H1 (cell line): ENCODE measurements at regions not wholly inside any gene's neighbourhood (a gene's known extent, or its start where the extent isn't known, plus 50 kb on each side); places are given as distances from the start of the nearest gene placed in this dataset.

Source experiments
- CTCF ChIA-PET: fragments of 300-600 bp; sonication (Branson Sonifier 250); formaldehyde crosslinking; loops from one replicate; lab custom pipeline; 2021; ENCODE audit not compliant: partially characterized antibody; lab: Charles Lee
- POLR2A ChIA-PET: fragments of 300-600 bp; sonication (Branson Sonifier 250); formaldehyde crosslinking; loops from one replicate; lab custom pipeline; 2021; ENCODE audit warnings: inconsistent platforms; ENCODE audit not compliant: partially characterized antibody; lab: Charles Lee
- DNase-seq, 2 experiments: peaks; one replicate each; pipeline versions ENCODE4 v3.0.0 to v3.0.0-alpha.2; 2010 to 2022; ENCODE audit warnings: low spot score in 2 of 2, low read depth in 1 of 2, mixed read lengths in 1 of 2
- FAIRE-seq: peaks from 2 replicates; lab custom pipeline; 2011; peaks lifted over from hg19 to GRCh38; lab: Jason Lieb, UNC
- H2AFZ ChIP-seq: 2 replicates; pipeline ENCODE4 v1.8.1; 2012; ENCODE audit warnings: low read length, inconsistent platforms
- H2AK5ac ChIP-seq: 2 replicates; pipeline ENCODE4 v1.6.1; 2013; ENCODE audit warnings: low read depth, low read length
- H2BK120ac ChIP-seq: replicated peaks from 2 replicates; pipeline ENCODE3; 2013; ENCODE audit warnings: low read depth, low read length, inconsistent platforms
- H2BK12ac ChIP-seq: 2 replicates; pipeline ENCODE4 v1.6.1; 2013; ENCODE audit warnings: low read depth, low read length
- H2BK15ac ChIP-seq: 2 replicates; pipeline ENCODE4 v1.6.1; 2013; ENCODE audit warnings: low read length
- H2BK20ac ChIP-seq: 2 replicates; pipeline ENCODE4 v1.6.1; 2013; ENCODE audit warnings: low read length
- H2BK5ac ChIP-seq: 2 replicates; pipeline ENCODE4 v1.6.1; 2013; ENCODE audit warnings: low read depth, low read length
- H3K14ac ChIP-seq: 2 replicates; pipeline ENCODE4 v1.6.1; 2013; ENCODE audit warnings: inconsistent platforms; ENCODE audit not compliant: insufficient read length
- H3K18ac ChIP-seq: 2 replicates; pipeline ENCODE4 v1.6.1; 2013; ENCODE audit warnings: low read length; ENCODE audit errors: extremely low read depth
- H3K23ac ChIP-seq: 2 replicates; pipeline ENCODE4 v1.6.1; 2013; ENCODE audit warnings: inconsistent platforms; ENCODE audit not compliant: insufficient read length
- H3K23me2 ChIP-seq: 2 replicates; pipeline ENCODE4 v1.6.1; 2013; ENCODE audit warnings: low read depth, low read length
- H3K27ac ChIP-seq: 2 replicates; pipeline ENCODE4 v1.6.1; 2011; ENCODE audit warnings: low read depth, low read length, inconsistent platforms
- H3K27me3 ChIP-seq, 4 experiments: replicated peaks in 1 of 4; 1 replicate in 1 of 4; 2 replicates in 3 of 4; pipeline versions ENCODE4 v1.6.1 to v1.8.1; 2011 to 2013; ENCODE audit warnings: low read length in 3 of 4, mild to moderate bottlenecking in 3 of 4, inconsistent platforms in 2 of 4, mixed read lengths in 2 of 4, moderate library complexity in 1 of 4; ENCODE audit not compliant: control insufficient read depth in 3 of 4, insufficient read depth in 3 of 4; ENCODE audit errors: extremely low read depth in 1 of 4
- H3K36me3 ChIP-seq, 4 experiments: 2 replicates each; pipeline versions ENCODE4 v1.6.1 to v1.8.1; 2011 to 2013; ENCODE audit warnings: mild to moderate bottlenecking in 4 of 4, low read length in 3 of 4, moderate library complexity in 2 of 4, control low read depth in 1 of 4, inconsistent platforms in 1 of 4; ENCODE audit not compliant: insufficient read depth in 4 of 4, control insufficient read depth in 2 of 4
- H3K4ac ChIP-seq: replicated peaks from 2 replicates; pipeline ENCODE3; 2013; ENCODE audit warnings: low read length, low read depth, mixed read lengths, inconsistent platforms; ENCODE audit not compliant: insufficient read length
- H3K4me1 ChIP-seq, 4 experiments: replicated peaks in 1 of 4; 1 replicate in 1 of 4; 2 replicates in 3 of 4; pipeline versions ENCODE4 v1.6.1 to v1.8.1; 2011 to 2013; ENCODE audit warnings: low read length in 3 of 4, inconsistent platforms in 2 of 4, mixed read lengths in 1 of 4; ENCODE audit not compliant: insufficient read depth in 4 of 4, control insufficient read depth in 3 of 4
- H3K4me2 ChIP-seq, 2 experiments: 2 replicates each; pipeline versions ENCODE4 v1.6.1 to v1.8.1; 2011 to 2013; ENCODE audit warnings: low read depth in 2 of 2, low read length in 2 of 2, control low read depth in 1 of 2, inconsistent platforms in 1 of 2, mild to moderate bottlenecking in 1 of 2; ENCODE audit not compliant: insufficient read depth in 1 of 2
- H3K4me3 ChIP-seq, 4 experiments: fragments of 200-600, 300-600 bp in 1 of 4; sonication (generic), shearing (Covaris generic), sonication (Bioruptor Twin) in 1 of 4; 2 replicates each; pipeline versions ENCODE4 v1.5.1 to v1.8.1; 2011 to 2016; ENCODE audit warnings: low read length in 4 of 4, low read depth in 3 of 4, control low read depth in 2 of 4, inconsistent platforms in 2 of 4, mild to moderate bottlenecking in 2 of 4, mixed read lengths in 1 of 4, moderate library complexity in 1 of 4; ENCODE audit not compliant: insufficient read depth in 2 of 4; ENCODE audit errors: extremely low read depth in 1 of 4
- H3K56ac ChIP-seq: replicated peaks from 2 replicates; pipeline ENCODE3; 2013; ENCODE audit warnings: low read depth, mild to moderate bottlenecking, mixed read lengths, low read length, inconsistent platforms; ENCODE audit not compliant: insufficient read length
- H3K79me1 ChIP-seq: 2 replicates; pipeline ENCODE4 v1.6.1; 2013; ENCODE audit warnings: low read depth, low read length, control low read depth
- H3K79me2 ChIP-seq, 2 experiments: 2 replicates each; pipeline versions ENCODE4 v1.6.1 to v1.8.1; 2012 to 2013; ENCODE audit warnings: low read length in 2 of 2, mild to moderate bottlenecking in 2 of 2, inconsistent platforms in 1 of 2; ENCODE audit not compliant: insufficient read depth in 2 of 2, control insufficient read depth in 1 of 2
- H3K9ac ChIP-seq, 4 experiments: replicated peaks in 1 of 4; 1 replicate in 1 of 4; 2 replicates in 3 of 4; pipeline versions ENCODE4 v1.6.1 to v1.8.1; 2011 to 2013; ENCODE audit warnings: low read depth in 3 of 4, low read length in 3 of 4, control low read depth in 2 of 4, mild to moderate bottlenecking in 2 of 4, moderate library complexity in 2 of 4, inconsistent platforms in 1 of 4; ENCODE audit errors: extremely low read depth in 1 of 4
- H3K9me3 ChIP-seq, 2 experiments: 2 replicates each; pipeline versions ENCODE4 v1.6.1 to v1.8.1; 2012 to 2013; ENCODE audit warnings: mild to moderate bottlenecking in 2 of 2, moderate library complexity in 2 of 2, control low read depth in 1 of 2, inconsistent platforms in 1 of 2, low read depth in 1 of 2, low read length in 1 of 2, mixed read lengths in 1 of 2; ENCODE audit not compliant: insufficient read depth in 2 of 2
- H4K20me1 ChIP-seq, 2 experiments: replicated peaks in 1 of 2; 2 replicates each; pipeline versions ENCODE3 to v1.8.1; 2011 to 2013; ENCODE audit warnings: inconsistent platforms in 2 of 2, low read length in 2 of 2, mild to moderate bottlenecking in 1 of 2; ENCODE audit not compliant: insufficient read depth in 2 of 2, control insufficient read depth in 1 of 2
- H4K5ac ChIP-seq: 2 replicates; pipeline ENCODE4 v1.6.1; 2013; ENCODE audit warnings: low read length, low read depth, mixed read lengths, inconsistent platforms; ENCODE audit not compliant: insufficient read length
- H4K8ac ChIP-seq: 2 replicates; pipeline ENCODE4 v1.8.0; 2013; ENCODE audit warnings: mild to moderate bottlenecking, moderate library complexity, low read length, inconsistent platforms; ENCODE audit not compliant: insufficient read depth; ENCODE audit errors: extremely low read depth
- H4K91ac ChIP-seq: replicated peaks from 2 replicates; pipeline ENCODE3; 2013; ENCODE audit warnings: low read length, mixed read lengths, inconsistent platforms; ENCODE audit not compliant: insufficient read length
- HDAC2 ChIP-seq, 2 experiments: fragments of 300-600 bp in 1 of 2; sonication (generic) in 1 of 2; IDR thresholded peaks; 2 replicates each; pipeline ENCODE4 v1.6.1; 2011 to 2012; ENCODE audit warnings: low read depth in 2 of 2, low read length in 2 of 2, mild to moderate bottlenecking in 2 of 2, moderate library complexity in 2 of 2, borderline replicate concordance in 1 of 2, inconsistent platforms in 1 of 2
- NRF1 ChIP-seq: IDR thresholded peaks from 2 replicates; pipeline ENCODE4 v1.6.1; 2011; ENCODE audit warnings: mild to moderate bottlenecking, low read depth, low read length, improper control_type of control experiment
- RXRA ChIP-seq: IDR thresholded peaks from 2 replicates; pipeline ENCODE4 v1.6.1; 2011; ENCODE audit warnings: low read depth, mild to moderate bottlenecking, low read length, moderate library complexity; ENCODE audit not compliant: insufficient read depth

DNA sequence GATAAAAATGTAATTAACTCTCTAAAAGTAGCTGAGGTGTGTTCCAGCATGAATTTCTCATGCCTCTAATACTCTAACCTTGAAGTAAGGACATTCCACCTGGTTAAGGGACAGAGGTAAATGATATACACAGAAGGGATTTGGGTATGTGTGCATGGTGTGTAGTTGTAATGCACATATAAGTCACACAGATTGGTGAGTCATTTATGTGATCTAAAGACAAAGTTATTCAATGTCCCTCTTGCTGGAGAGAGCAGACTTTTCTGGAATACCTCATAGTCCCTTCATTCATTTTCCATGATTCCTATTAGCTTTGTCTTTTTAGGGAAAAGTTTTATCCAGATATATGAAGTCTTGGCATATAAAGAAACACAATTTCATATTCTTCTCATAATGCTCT lies 234.9 kb downstream of the SNAPC1 start:
- Histone ChIP-seq H2BK15ac (no peak overlapping the region), H4K8ac (no peak overlapping the region), H3K14ac (no peak overlapping the region), H3K9ac (no peak overlapping the region), H4K91ac (no peak overlapping the region), H3K36me3 (no peaks in the 10 kb centered on the region), H4K20me1 (no peaks in the 10 kb centered on the region), H2AFZ (no peak overlapping the region), H3K23me2 (no peaks in the 10 kb centered on the region), H3K56ac (no peak overlapping the region), H2BK120ac (no peak overlapping the region), H3K79me2 (no peaks in the 10 kb centered on the region), H3K4ac (no peak overlapping the region), H3K79me1 (no peaks in the 10 kb centered on the region), H2BK20ac (no peak overlapping the region), H4K5ac (no peak overlapping the region)
- FAIRE-seq (no peak), DNase-seq (no peak)
- CTCF ChIA-PET = interaction anchor here (1.2 to 1.3 kb wide), 2 partner anchors 15 to 72 kb away, joined by 3 to 4 read pairs; no protein-coding TSS in a partner anchor
- no peak for TF ChIP-seq NRF1
- no peak for TF ChIP-seq RXRA
- TF ChIP-seq HDAC2 (IDR thresholded peaks at IDR 0.05; ENCODE audit: borderline replicate concordance in 1 of 2, low read depth in 2 of 2, low read length in 2 of 2) = no peak
- TF ChIP-seq, all 59 proteins: peak for 0
- Histone ChIP-seq H2AK5ac (no peak overlapping the region), H3K4me1 (no peaks in the 10 kb centered on the region; a peak in 1 of 7 replicates), H2BK5ac (no peak overlapping the region), H3K27me3 (peaks cover 0 to 1% (median 0%) of the 10 kb centered on the region in 4 experiments; a peak in 1 of 7 replicates), H3K23ac (no peak overlapping the region), H3K4me2 (no peak overlapping the region), H2BK12ac (no peak overlapping the region), H3K18ac (no peak overlapping the region), H3K4me3 (no peak overlapping the region), H3K27ac (no peak overlapping the region), H3K9me3 (no peaks in the 10 kb centered on the region)
- POLR2A ChIA-PET = no interaction called here
